ENCODE measurements at regions not wholly inside any gene's neighbourhood (a gene's known extent, or its start where the extent isn't known, plus 50 kb on each side); places are given as distances from the start of the nearest gene placed in this dataset.
A peak's percentile ranks its signal among the peaks of the same experiment; 100 is the strongest.

DNA sequence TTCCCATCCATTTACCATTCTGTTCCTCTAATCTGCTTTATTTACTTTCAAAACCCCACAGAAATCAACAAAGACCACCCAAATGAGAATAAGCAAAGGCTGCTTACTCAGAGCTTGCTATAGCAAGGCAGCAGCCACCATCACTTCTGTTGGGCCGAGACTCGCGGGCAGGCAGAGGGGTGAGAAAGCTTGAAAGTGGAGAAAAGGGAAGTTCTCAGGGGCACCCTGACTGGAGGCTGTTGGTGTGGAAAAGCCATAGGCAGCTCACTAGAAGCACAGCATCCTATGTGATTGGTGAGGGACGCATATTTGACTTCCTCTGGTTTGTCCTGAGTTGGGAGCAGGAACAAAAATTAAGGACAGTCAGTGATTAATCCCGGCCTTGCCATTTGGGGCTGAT is 269.7 kb upstream of the THSD7B start:
- TF ChIP-seq, protein P1, sequence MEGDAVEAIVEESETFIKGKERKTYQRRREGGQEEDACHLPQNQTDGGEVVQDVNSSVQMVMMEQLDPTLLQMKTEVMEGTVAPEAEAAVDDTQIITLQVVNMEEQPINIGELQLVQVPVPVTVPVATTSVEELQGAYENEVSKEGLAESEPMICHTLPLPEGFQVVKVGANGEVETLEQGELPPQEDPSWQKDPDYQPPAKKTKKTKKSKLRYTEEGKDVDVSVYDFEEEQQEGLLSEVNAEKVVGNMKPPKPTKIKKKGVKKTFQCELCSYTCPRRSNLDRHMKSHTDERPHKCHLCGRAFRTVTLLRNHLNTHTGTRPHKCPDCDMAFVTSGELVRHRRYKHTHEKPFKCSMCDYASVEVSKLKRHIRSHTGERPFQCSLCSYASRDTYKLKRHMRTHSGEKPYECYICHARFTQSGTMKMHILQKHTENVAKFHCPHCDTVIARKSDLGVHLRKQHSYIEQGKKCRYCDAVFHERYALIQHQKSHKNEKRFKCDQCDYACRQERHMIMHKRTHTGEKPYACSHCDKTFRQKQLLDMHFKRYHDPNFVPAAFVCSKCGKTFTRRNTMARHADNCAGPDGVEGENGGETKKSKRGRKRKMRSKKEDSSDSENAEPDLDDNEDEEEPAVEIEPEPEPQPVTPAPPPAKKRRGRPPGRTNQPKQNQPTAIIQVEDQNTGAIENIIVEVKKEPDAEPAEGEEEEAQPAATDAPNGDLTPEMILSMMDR (IDR thresholded peaks at IDR 0.05; ENCODE audit: borderline replicate concordance, extremely low read depth, insufficient read depth): no peak
- no peak for FAIRE-seq
- H3K4me3 ChIP-seq (ENCODE audit: low read length in 3 of 3): no peak overlapping the region

DNA sequence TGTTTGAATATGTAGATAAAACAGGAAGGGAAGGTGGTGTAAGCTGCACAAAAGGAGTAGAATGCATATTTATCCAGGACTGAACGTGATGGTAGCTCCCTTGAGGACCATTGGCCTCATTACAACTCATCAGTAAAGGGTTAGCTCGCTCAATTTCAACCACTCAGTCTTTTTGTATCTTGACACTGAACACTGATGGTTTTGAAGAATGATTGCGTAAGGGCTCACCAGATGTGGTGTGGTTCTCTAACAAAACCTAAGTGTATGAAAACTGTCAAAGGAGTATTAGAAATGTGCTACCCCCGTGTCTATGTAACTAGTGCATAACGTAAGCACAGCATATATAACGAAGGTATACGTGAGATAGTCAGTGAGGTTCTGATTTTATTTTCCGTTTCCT is 272.4 kb upstream of the THSD7B start:
- no peak for FAIRE-seq
- TF ChIP-seq, protein P1 (IDR thresholded peaks at IDR 0.05; ENCODE audit: borderline replicate concordance, extremely low read depth, insufficient read depth): no peak
- no peak overlapping the region for H3K27ac ChIP-seq (ENCODE audit: low read depth in 2 of 2, low read length in 2 of 2)
- H3K9me3 ChIP-seq (ENCODE audit: control insufficient read depth in 2 of 3, insufficient read depth in 1 of 3, low read length in 3 of 3): peaks cover 0 to 5% (median 0%) of the 10 kb centered on the region in 3 donors
- H3K36me3 ChIP-seq (ENCODE audit: control insufficient read depth in 2 of 3, insufficient read depth in 3 of 3, low read length in 3 of 3): no peaks in the 10 kb centered on the region
- no peak for DNase-seq
- no peak overlapping the region for H3K4me3 ChIP-seq (ENCODE audit: low read length in 3 of 3)
- H3K27me3 ChIP-seq (ENCODE audit: control insufficient read depth, insufficient read depth, low read length): no peaks in the 10 kb centered on the region
- intact Hi-C loops (cut with DNase I): no loop called here
- H3K9ac ChIP-seq (ENCODE audit: low read length in 3 of 3): no peak overlapping the region
- H3K4me1 ChIP-seq (ENCODE audit: control insufficient read depth in 2 of 3, insufficient read depth in 2 of 3, low read depth in 1 of 3, low read length in 3 of 3): no peaks in the 10 kb centered on the region

More for the DNA sequence above, 269.7 kb upstream of the THSD7B start:
- H3K27ac ChIP-seq (ENCODE audit: low read depth in 2 of 2, low read length in 2 of 2): no peak overlapping the region
- intact Hi-C loops (cut with DNase I): no loop called here
- H3K4me1 ChIP-seq (ENCODE audit: control insufficient read depth in 2 of 3, insufficient read depth in 2 of 3, low read depth in 1 of 3, low read length in 3 of 3): no peaks in the 10 kb centered on the region
- H3K9ac ChIP-seq (ENCODE audit: low read length in 3 of 3): no peak overlapping the region
- no peaks in the 10 kb centered on the region for H3K9me3 ChIP-seq (ENCODE audit: control insufficient read depth in 2 of 3, insufficient read depth in 1 of 3, low read length in 3 of 3)
- H3K36me3 ChIP-seq (ENCODE audit: control insufficient read depth in 2 of 3, insufficient read depth in 3 of 3, low read length in 3 of 3): no peaks in the 10 kb centered on the region
- DNase-seq: no peak
- no peaks in the 10 kb centered on the region for H3K27me3 ChIP-seq (ENCODE audit: control insufficient read depth, insufficient read depth, low read length)

DNA sequence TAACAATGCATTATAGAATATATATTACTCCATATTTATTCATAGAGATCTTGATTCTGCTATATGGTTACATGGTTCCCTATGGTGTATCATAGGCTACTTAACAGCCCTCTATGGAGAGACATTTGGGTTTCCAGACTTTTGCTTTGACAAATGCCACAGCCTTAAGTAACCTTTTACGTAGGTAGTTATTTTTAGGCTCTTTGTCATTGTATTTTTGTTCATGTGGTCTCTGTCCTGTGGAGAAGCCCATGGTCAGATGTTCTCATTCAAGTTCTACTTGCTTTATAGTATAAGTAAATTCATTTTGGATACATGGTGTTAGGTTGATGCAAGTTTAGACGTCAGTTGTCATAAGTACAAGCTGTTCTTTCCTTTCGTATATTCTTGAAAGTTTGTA is 275.2 kb upstream of the THSD7B start:
- Histone ChIP-seq H3K9me3 (ENCODE audit: control insufficient read depth in 2 of 3, insufficient read depth in 1 of 3, low read length in 3 of 3) (peaks cover 0 to 5% (median 0%) of the 10 kb centered on the region in 3 donors), H3K36me3 (ENCODE audit: control insufficient read depth in 2 of 3, insufficient read depth in 3 of 3, low read length in 3 of 3) (no peaks in the 10 kb centered on the region), H3K4me3 (ENCODE audit: low read length in 3 of 3) (no peak overlapping the region), H3K4me1 (ENCODE audit: control insufficient read depth in 2 of 3, insufficient read depth in 2 of 3, low read depth in 1 of 3, low read length in 3 of 3) (no peaks in the 10 kb centered on the region), H3K9ac (ENCODE audit: low read length in 3 of 3) (no peak overlapping the region), H3K27me3 (ENCODE audit: control insufficient read depth, insufficient read depth, low read length) (no peaks in the 10 kb centered on the region), H3K27ac (ENCODE audit: low read depth in 2 of 2, low read length in 2 of 2) (no peak overlapping the region)
- no peak for FAIRE-seq
- intact Hi-C loops (cut with DNase I): no loop called here
- TF ChIP-seq, protein P1 (IDR thresholded peaks at IDR 0.05; ENCODE audit: borderline replicate concordance, extremely low read depth, insufficient read depth): no peak
- DNase-seq: no peak

DNA sequence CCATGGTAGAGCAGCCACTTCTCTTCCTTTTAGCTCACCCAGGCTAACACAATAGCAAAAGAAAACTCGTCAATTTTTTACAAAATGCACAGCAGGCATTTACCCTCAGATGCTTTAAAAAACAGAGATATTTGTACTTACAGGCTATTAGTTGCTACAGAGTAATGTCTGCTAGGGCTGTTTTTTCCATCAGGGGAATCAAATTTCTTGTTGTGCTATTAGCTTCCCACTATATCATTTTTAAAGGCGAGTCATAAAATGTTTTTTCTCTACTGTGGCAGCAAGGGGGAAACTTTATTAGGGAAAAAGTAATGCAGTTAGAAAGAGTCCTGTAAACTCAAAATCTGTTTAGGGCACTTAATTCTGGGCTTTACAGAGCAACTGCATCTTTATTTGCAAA is 277.9 kb upstream of the THSD7B start:
- no peak overlapping the region for H3K9ac ChIP-seq (ENCODE audit: low read length in 3 of 3)
- DNase-seq (peak in 2 of 5 donors; percentile 58 to 72), FAIRE-seq (no peak)
- TF ChIP-seq, protein P1 (IDR thresholded peaks at IDR 0.05; ENCODE audit: borderline replicate concordance, extremely low read depth, insufficient read depth): no peak
- H3K27ac ChIP-seq (ENCODE audit: low read depth in 2 of 2, low read length in 2 of 2): no peak overlapping the region
- no peak overlapping the region for H3K4me3 ChIP-seq (ENCODE audit: low read length in 3 of 3)
- no peaks in the 10 kb centered on the region for H3K36me3 ChIP-seq (ENCODE audit: control insufficient read depth in 2 of 3, insufficient read depth in 3 of 3, low read length in 3 of 3)
- intact Hi-C loops (cut with DNase I): no loop called here
- H3K27me3 ChIP-seq (ENCODE audit: control insufficient read depth, insufficient read depth, low read length): no peaks in the 10 kb centered on the region
- H3K4me1 ChIP-seq (ENCODE audit: control insufficient read depth in 2 of 3, insufficient read depth in 2 of 3, low read depth in 1 of 3, low read length in 3 of 3): no peaks in the 10 kb centered on the region
- peaks cover 0 to 5% (median 0%) of the 10 kb centered on the region in 3 donors for H3K9me3 ChIP-seq (ENCODE audit: control insufficient read depth in 2 of 3, insufficient read depth in 1 of 3, low read length in 3 of 3)

Measured in kidney (tissue), 13 donors.